AG10803 (cell line): ENCODE measurements at regions not wholly inside any gene's neighbourhood (a gene's known extent, or its start where the extent isn't known, plus 50 kb on each side); places are given as distances from the start of the nearest gene placed in this dataset.

Experiments
- DNase-seq: peaks from one replicate; pipeline ENCODE4 v3.0.0; 2010; ENCODE audit warnings: low read depth
- H3K4me3 ChIP-seq: 2 replicates; pipeline ENCODE4 v1.5.1; 2011; ENCODE audit warnings: mild to moderate bottlenecking, low read length, control low read depth
- TF ChIP-seq, protein P1 (sequence below): conservative IDR thresholded peaks from 2 replicates; pipeline ENCODE4 v1.5.1; 2011; ENCODE audit warnings: mild to moderate bottlenecking, low read length, control low read depth, inconsistent platforms

DNA sequence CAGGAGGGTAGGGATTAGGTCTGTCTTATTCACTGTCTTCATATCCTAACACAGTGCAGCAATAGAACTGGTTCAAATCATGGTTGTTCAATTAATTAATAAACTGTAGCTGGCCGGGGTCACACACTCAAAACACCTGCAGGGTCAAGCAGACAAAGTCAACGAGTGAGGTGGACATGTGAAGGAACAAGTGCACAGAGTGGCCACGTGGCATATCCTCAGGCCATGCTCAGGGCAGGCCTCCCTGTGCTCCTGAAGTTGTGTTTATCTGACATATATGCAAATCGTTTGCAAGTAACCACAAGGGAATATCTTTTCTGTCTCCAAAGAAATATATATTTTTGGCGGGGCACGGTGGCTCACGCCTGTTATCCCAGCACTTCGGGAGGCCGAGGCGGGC lies 98.5 kb upstream of the ZMIZ1 start:
- TF ChIP-seq, protein P1, sequence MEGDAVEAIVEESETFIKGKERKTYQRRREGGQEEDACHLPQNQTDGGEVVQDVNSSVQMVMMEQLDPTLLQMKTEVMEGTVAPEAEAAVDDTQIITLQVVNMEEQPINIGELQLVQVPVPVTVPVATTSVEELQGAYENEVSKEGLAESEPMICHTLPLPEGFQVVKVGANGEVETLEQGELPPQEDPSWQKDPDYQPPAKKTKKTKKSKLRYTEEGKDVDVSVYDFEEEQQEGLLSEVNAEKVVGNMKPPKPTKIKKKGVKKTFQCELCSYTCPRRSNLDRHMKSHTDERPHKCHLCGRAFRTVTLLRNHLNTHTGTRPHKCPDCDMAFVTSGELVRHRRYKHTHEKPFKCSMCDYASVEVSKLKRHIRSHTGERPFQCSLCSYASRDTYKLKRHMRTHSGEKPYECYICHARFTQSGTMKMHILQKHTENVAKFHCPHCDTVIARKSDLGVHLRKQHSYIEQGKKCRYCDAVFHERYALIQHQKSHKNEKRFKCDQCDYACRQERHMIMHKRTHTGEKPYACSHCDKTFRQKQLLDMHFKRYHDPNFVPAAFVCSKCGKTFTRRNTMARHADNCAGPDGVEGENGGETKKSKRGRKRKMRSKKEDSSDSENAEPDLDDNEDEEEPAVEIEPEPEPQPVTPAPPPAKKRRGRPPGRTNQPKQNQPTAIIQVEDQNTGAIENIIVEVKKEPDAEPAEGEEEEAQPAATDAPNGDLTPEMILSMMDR, result no peak
- no peak overlapping the region for H3K4me3 ChIP-seq
- no peak for DNase-seq

DNA sequence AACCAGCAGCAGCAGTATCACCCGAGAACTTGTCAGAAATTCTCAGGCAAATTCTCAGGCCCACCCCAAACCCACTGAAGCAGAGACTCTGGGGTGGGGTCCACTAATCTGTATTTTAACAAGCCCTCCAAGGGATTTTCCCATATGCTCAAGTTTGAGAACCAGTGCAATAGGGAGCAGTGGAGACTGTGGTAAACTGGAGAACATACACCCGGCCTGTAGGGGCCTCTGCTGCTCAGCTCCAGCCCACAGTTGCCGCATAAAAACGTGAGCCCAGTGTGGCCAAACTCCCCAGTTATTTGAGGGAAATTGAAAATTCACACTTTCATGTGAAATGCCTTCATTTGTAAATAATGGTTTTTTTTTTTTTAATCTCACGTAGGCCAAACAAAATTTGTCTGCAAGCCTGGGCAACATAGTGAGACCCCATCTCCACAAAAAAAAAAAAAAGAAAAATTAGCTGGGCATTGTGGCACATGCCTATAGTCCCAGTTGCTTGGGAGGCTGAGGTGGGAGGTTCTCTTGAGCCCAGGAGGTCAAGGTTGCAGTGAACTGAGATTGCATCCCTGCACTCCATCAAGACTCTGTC lies 97.6 kb upstream of the ZMIZ1 start:
- TF ChIP-seq, protein P1, result 0 out of 2 replicates have a peak, but pooled peaks have one; percentile 4
- H3K4me3 ChIP-seq, result no peak overlapping the region
- DNase-seq, result no peak

DNA sequence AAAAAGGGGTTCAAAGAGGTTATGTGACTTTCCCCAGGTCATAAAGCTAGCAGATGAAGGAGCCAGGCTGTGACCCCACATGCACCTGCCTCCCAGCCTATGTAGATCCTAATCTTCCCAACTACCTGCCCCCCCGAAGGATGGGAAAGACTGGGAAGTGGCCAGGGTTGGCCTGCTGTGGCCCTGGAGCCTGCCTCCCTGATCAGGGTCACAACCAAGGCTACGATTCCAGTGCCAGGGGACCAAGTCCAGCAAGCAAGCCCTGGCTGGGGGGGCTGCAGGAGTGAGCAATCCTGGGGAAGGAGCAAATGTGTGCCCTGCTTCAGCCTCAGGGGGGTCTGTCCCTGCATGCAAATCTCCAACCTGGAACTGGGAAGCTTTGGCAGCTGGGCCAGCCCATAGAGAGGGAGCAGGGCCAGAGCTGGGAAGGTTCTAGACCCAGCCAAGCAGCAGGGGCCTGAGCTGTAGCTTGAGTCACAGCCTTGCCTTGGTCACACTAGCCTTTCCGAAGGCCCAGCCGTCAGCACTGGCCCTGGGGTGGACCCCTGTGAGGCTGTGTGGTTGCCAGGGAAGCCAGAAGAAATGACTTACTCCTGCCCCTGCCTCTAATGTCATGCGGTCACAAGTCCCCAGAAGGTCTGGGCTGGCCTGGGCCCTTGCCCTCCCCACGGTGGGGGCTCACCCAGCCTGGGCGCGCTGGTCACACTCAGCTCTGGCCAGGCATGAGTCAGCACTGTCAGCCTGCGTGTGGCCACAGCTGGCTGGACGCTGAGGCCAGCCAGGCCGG lies 96.4 kb upstream of the ZMIZ1 start:
- DNase-seq, result peak; percentile 72
- H3K4me3 ChIP-seq, result peak overlapping the region; percentile 58; the same call in 1 of the 2 replicates
- TF ChIP-seq, protein P1, result no peak

DNA sequence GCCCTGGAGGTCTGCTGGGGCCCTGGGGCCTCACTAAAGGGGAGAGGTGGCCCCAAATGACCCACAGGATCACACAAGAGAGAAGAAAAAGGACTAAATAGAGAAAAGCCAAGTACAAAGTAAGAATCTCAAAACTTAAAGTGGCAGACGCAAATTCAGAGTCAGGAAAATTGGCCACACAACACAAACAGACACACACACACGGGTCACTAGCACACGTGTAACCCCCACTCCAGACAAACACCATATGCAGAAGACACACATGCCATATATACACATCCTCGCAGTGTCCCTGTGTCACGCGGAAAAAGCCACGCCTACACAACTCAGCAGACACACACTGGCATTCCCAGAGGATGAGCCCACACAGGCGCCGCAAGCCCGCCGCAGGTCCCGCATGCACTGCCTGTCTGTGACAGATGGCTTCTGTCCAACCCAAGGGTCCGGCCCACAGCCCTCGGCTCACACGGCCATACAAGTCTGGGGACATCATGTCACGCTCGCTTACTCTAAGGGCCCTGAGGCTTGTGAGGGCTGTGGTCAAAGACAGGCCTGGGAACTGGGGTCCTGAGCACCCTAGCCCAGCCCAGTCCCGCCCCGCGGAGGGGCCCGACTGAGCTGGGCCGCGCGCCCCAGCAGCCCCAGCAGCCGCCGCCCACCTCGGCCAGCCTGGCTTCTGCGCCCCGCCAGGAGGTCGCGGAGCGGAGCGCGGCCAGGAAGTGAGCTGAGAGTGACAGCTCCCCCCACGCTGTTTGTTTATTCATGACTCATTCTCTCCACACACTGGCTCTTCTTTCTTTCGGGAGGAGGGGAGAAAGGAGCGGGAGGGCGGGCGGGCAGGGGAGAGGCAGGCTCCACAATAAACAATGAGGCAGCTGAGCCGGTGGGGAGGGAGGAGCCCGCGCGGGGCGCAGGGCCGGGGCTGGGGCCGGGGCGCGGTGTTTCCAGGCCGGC lies 95.5 kb upstream of the ZMIZ1 start:
- TF ChIP-seq, protein P1, result no peak

DNA sequence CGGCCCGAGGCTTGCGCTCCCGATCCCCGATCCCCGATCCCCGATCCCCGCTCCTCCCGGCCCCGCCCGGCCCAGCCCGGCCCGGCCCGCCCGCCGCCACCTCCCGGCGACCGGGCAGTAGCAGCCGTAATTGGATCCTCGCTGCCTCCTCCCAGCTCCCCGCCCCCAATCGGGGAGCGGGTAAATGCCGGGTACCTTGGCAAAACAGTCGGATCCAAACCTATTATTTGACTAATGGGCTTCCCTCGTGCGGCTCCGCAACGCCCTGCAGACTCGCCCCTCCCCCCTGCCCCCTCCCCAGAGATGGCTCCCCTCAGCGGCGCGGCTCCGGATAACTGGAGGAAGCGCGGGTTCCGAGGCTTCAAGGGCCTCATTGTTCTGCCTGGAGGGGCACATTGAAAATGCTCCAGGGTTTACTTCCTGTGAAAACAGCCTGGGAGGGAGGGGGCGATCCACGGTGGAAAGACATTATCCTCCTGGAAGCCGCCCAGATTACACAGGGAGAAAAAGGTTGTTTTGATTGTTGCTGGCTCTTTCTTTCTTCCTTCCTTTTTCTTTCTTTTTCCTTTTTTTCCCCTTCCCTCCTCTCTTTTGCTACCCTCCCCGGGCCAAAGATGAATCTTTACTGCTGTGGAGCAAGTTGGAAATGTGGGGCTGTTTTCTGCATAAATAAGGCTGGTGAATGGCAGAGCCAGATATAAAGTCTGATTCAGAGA lies 94.7 kb upstream of the ZMIZ1 start:
- H3K4me3 ChIP-seq, result peak overlapping the region; percentile 47
- DNase-seq, result peak; percentile 53
- TF ChIP-seq, protein P1, result 0 out of 2 replicates have a peak, but pooled peaks have one; percentile 2

More for the DNA sequence above, 95.5 kb upstream of the ZMIZ1 start:
- DNase-seq, result peak; percentile 89
- H3K4me3 ChIP-seq, result peak overlapping the region; percentile 58

DNA sequence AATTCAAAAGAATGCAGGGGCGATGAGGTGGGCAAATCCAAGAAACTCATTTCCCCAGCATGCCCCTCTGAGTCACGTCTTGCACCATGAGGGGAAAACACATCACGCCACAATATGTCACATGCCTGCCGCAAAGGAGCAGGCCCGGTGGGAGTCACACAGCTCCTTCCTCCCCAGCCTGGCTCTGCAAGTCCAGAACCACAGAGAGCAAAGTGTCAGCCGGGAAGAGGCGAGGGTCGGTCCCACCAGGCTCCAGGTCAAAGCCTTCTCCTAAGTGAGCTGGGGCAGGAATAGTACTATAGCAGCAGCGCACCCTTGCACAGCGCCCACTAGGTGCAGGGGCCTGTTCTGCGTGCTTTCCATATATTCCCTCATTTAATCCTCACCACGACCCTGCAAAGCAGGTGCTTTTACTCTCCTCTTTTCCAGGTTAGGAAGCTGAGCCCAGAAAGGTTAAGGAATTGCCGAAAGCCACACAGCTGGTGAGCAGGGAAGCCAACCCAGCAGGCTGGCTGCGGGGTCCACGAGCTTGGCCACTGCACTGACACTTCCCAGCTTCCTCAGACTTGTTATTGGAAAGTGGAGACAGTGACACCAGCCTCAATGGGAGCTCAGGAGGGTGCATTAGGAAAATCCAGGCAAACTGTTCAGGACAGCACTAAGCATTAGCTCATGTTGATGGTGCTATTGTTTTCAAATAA lies 94.0 kb upstream of the ZMIZ1 start:
- peak; percentile 90 for DNase-seq
- no peak overlapping the region for H3K4me3 ChIP-seq
- TF ChIP-seq, protein P1, result peak; percentile 66
